ENCODE measurements at regions not wholly inside any gene's neighbourhood (a gene's known extent, or its start where the extent isn't known, plus 50 kb on each side); places are given as distances from the start of the nearest gene placed in this dataset.
"Not testable (repeated sequence)": the region's sequence is repeated elsewhere in the genome, so short reads cannot be mapped to it uniquely, and the experiment has no call there.

GRCh38 chr9:84054341-84055010 lies 73.9 kb downstream of the RMI1 start:
- ATAC-seq: no peak

GRCh38 chr9:84057662-84058061 lies 77.1 kb downstream of the RMI1 start:
- ATAC-seq: no peak

- no peak for ATAC-seq
Observed at GRCh38 chr9:84059936-84060335, 79.3 kb downstream of the RMI1 start.

- no peak for ATAC-seq
Observed at GRCh38 chr9:84061613-84062193, 81.1 kb downstream of the RMI1 start.

GRCh38 chr9:84062538-84062937 lies 81.9 kb downstream of the RMI1 start:
- no peak for ATAC-seq

GRCh38 chr9:84067821-84068220 lies 87.2 kb downstream of the RMI1 start:
- no peak for ATAC-seq

- ATAC-seq: no peak
Observed at GRCh38 chr9:84068872-84069271, 88.3 kb downstream of the RMI1 start.

GRCh38 chr9:84070590-84070989 lies 90.0 kb downstream of the RMI1 start:
- ATAC-seq: no peak

- no peak for ATAC-seq
Observed at GRCh38 chr9:84072621-84073180, 92.1 kb downstream of the RMI1 start.

GRCh38 chr9:84075004-84075403 lies 94.4 kb downstream of the RMI1 start:
- no peak for ATAC-seq

GRCh38 chr9:84076384-84076783 lies 95.8 kb downstream of the RMI1 start:
- ATAC-seq: no peak

GRCh38 chr9:84077816-84078215 lies 97.2 kb downstream of the RMI1 start:
- ATAC-seq: not testable (repeated sequence)

- no peak for ATAC-seq
Observed at GRCh38 chr9:84079994-84080393, 99.4 kb downstream of the RMI1 start.

- ATAC-seq: no peak
Observed at GRCh38 chr9:84101964-84102632, 121.5 kb downstream of the RMI1 start.

GRCh38 chr9:84103651-84104377 lies 123.2 kb downstream of the RMI1 start:
- ATAC-seq: no peak

GRCh38 chr9:84107081-84107480 lies 126.5 kb downstream of the RMI1 start:
- ATAC-seq: no peak

GRCh38 chr9:84107995-84108394 lies 127.4 kb downstream of the RMI1 start:
- ATAC-seq: no peak

- ATAC-seq: peak; percentile 45
Observed at GRCh38 chr9:84111726-84112125, 131.1 kb downstream of the RMI1 start.

GRCh38 chr9:84121991-84122523 lies 141.5 kb downstream of the RMI1 start:
- ATAC-seq: no peak

GRCh38 chr9:84122572-84122971 lies 142.0 kb downstream of the RMI1 start:
- no peak for ATAC-seq

- ATAC-seq: no peak
Observed at GRCh38 chr9:84123648-84124406, 143.2 kb downstream of the RMI1 start.

- ATAC-seq: no peak
Observed at GRCh38 chr9:84125046-84125445, 144.4 kb downstream of the RMI1 start.
